Bronchial epithelial cell (primary cell): ENCODE measurements at regions not wholly inside any gene's neighbourhood (a gene's known extent, or its start where the extent isn't known, plus 50 kb on each side); places are given as distances from the start of the nearest gene placed in this dataset.

Experiments used
- DNase-seq: peaks from one replicate; pipeline ENCODE4 v3.0.0-alpha.2; 2010; ENCODE audit warnings: low read depth
- FAIRE-seq: peaks from 2 replicates; lab custom pipeline; 2011; peaks lifted over from hg19 to GRCh38; lab: Jason Lieb, UNC
- H3K27me3 ChIP-seq: 2 replicates; pipeline ENCODE4 v1.5.1; 2011; ENCODE audit warnings: low read length; ENCODE audit not compliant: control insufficient read depth, insufficient read depth
- H3K36me3 ChIP-seq: 2 replicates; pipeline ENCODE4 v1.5.1; 2011; ENCODE audit warnings: low read length; ENCODE audit not compliant: control insufficient read depth, insufficient read depth
- H3K4me3 ChIP-seq: 2 replicates; pipeline ENCODE4 v1.5.1; 2011; ENCODE audit warnings: mild to moderate bottlenecking, low read depth, low read length, control low read depth
- CTCF ChIP-seq: IDR thresholded peaks from 2 replicates; pipeline ENCODE4 v1.5.1; 2011; ENCODE audit warnings: mild to moderate bottlenecking, moderate library complexity, low read length, control low read depth, inconsistent platforms; ENCODE audit not compliant: insufficient read depth, severe bottlenecking

GRCh38 chr12:105479710-105480109, 149.2 kb downstream of the C12orf75 start:
- TF ChIP-seq CTCF: no peak

GRCh38 chr12:105480162-105480561, 149.7 kb downstream of the C12orf75 start:
- FAIRE-seq (no peak), DNase-seq (no peak)
- TF ChIP-seq CTCF: no peak
- H3K27me3 ChIP-seq: no peaks in the 10 kb centered on the region
- no peaks in the 10 kb centered on the region for H3K36me3 ChIP-seq
- no peak overlapping the region for H3K4me3 ChIP-seq

More at GRCh38 chr12:105479710-105480109, 149.2 kb downstream of the C12orf75 start:
- Histone ChIP-seq H3K4me3 (no peak overlapping the region), H3K27me3 (no peaks in the 10 kb centered on the region), H3K36me3 (no peaks in the 10 kb centered on the region)
- no peak for DNase-seq
- FAIRE-seq: no peak

- FAIRE-seq (no peak), DNase-seq (no peak)
- H3K36me3 ChIP-seq: no peaks in the 10 kb centered on the region
- no peaks in the 10 kb centered on the region for H3K27me3 ChIP-seq
- no peak overlapping the region for H3K4me3 ChIP-seq
- TF ChIP-seq CTCF: no peak
Observed at GRCh38 chr12:105481392-105482300, 151.2 kb downstream of the C12orf75 start.

- no peaks in the 10 kb centered on the region for H3K36me3 ChIP-seq
- FAIRE-seq: no peak
Observed at GRCh38 chr12:105482951-105483350, 152.5 kb downstream of the C12orf75 start.

GRCh38 chr12:105483691-105484090, 153.2 kb downstream of the C12orf75 start:
- no peak overlapping the region for H3K4me3 ChIP-seq
- TF ChIP-seq CTCF: no peak
- FAIRE-seq (no peak), DNase-seq (no peak)
- no peaks in the 10 kb centered on the region for H3K36me3 ChIP-seq
- no peaks in the 10 kb centered on the region for H3K27me3 ChIP-seq

More at GRCh38 chr12:105482951-105483350, 152.5 kb downstream of the C12orf75 start:
- no peak for TF ChIP-seq CTCF
- DNase-seq: no peak
- no peaks in the 10 kb centered on the region for H3K27me3 ChIP-seq
- no peak overlapping the region for H3K4me3 ChIP-seq
